ENCODE measurements at regions not wholly inside any gene's neighbourhood (a gene's known extent, or its start where the extent isn't known, plus 50 kb on each side); places are given as distances from the start of the nearest gene placed in this dataset.

DNA sequence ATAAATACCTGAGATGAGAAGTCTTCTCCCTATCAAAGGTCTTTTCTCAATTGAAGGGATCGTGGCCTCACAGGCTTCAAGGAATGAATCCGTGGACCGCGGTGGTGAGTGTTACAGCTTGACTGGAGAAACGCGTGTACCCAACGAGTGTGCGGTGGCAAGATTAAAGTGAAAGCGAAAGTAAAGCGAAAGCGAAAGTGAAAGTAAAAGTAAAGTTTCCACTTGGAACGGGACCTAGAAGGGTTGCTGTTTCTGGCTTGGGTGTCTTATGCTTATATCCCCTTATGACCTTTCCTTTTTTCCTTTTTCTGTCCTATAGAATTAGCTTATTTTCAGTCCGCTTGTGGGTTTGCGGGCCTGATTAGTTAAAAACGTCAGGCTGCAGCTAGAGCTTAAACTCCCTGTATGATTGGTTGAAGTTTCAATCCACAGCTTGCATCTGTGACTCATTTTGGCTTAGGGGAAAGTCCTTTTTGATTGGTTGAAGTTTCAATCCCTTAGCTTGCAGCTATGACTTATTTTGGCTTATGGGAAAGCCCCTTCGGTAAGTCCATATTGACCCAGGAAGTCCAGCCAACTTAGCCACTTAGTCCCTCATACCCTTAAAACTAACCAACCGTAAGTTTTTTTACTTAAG is 924.3 kb upstream of the CDH10 start:
- no peak for TF ChIP-seq MYC (IDR thresholded peaks at IDR 0.05; ENCODE audit: low read depth, low read length)
- TF ChIP-seq, protein P1, sequence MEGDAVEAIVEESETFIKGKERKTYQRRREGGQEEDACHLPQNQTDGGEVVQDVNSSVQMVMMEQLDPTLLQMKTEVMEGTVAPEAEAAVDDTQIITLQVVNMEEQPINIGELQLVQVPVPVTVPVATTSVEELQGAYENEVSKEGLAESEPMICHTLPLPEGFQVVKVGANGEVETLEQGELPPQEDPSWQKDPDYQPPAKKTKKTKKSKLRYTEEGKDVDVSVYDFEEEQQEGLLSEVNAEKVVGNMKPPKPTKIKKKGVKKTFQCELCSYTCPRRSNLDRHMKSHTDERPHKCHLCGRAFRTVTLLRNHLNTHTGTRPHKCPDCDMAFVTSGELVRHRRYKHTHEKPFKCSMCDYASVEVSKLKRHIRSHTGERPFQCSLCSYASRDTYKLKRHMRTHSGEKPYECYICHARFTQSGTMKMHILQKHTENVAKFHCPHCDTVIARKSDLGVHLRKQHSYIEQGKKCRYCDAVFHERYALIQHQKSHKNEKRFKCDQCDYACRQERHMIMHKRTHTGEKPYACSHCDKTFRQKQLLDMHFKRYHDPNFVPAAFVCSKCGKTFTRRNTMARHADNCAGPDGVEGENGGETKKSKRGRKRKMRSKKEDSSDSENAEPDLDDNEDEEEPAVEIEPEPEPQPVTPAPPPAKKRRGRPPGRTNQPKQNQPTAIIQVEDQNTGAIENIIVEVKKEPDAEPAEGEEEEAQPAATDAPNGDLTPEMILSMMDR (IDR thresholded peaks at IDR 0.05; ENCODE audit: low read depth, low read length), result no peak

Data from NB4 (cell line).